ENCODE measurements at regions not wholly inside any gene's neighbourhood (a gene's known extent, or its start where the extent isn't known, plus 50 kb on each side); places are given as distances from the start of the nearest gene placed in this dataset.

DNA sequence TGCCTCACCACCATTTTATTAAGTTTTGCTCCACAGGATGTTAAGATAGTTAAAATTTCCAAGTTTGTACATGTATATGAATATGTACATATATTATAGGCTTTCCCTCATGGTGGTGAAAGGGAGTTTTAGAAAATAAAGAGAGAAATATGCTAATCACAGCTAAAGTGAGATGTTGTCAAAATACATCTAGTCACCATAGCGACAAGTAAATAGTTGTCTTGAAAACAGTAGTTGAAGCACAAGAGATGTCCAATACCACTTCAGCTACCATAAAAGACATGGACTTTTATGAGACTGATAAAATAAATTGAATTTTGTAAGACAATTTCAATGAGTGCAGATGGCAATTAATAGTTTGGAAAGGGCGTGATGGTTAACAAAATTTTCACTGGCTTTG, 1600.0 kb downstream of the BRINP3 start:
- DNase-seq (ENCODE audit: low read depth), result no peak

DNA sequence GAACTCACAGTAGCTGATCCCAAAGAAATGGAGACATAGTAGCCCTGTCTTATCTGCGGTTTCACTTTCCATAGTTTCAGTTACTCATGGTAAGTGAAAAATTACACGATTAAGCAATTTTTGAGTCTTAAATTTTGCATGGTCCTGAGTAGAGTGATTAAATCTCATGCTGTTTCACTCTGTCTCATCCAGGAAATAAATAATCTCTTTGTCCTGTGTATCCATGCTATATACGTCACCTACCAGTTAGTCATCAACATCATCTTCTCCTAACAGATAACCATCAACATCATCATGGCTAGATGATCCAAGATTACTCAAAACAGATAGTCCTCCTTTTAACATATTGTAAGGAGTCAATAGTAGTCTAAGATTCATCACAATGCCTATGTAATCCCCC, 1589.3 kb downstream of the BRINP3 start:
- no peak for DNase-seq (ENCODE audit: low read depth)

DNA sequence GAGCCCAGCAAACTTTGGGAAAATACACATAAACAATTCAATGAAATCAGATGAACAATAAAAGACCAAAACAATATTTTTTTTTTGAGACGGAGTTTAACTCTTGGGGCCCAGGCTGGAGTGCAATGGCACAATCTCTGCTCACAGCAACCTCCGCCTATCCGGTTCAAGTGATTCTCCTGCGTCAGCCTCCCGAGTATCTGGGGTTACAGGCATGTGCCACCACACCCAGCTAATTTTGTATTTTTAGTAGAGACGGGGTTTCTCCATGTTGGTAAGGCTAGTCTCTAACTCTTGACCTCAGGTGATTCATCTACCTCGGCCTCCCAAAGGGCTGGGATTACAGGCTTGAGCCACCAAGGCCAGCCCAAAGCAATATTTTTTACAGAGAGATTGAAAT, 1588.5 kb downstream of the BRINP3 start:
- no peak for DNase-seq (ENCODE audit: low read depth)

DNA sequence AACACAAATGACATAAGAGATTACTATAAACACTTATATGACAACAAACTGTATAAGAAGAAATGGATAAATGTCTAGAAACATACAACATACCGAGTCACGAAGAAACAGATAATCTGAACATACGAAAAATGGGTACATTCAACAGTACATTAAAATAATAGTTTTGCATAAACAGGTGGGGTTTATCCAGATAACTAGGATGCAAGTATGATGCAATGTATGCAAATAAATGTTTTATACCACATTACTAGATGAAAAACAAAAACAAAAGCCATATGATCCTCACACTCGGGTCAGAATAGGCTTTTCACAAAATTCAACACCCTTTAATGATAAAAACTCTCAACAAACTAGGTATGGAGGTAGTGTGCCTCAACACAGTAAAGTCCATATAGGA, 1585.7 kb downstream of the BRINP3 start:
- DNase-seq (ENCODE audit: low read depth), result no peak

DNA sequence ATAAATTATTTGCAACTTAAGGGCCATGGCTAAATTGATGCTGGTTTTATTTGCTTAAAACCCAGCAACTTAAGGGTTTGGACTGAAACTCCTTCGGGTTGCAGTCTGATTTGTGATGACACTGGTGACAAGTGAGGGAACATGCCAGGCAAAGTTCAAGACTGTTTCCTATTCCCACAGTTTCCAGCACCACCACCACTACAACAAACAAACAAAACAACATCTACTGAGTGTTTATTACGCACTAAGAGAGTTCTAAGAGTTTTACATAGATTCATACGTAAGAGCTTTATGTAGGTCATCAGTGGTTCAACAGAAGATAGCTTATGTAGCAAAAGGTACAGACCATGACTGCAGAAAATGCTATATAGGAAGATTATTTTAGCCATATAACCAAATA, 1582.1 kb downstream of the BRINP3 start:
- DNase-seq (ENCODE audit: low read depth), result no peak

DNA sequence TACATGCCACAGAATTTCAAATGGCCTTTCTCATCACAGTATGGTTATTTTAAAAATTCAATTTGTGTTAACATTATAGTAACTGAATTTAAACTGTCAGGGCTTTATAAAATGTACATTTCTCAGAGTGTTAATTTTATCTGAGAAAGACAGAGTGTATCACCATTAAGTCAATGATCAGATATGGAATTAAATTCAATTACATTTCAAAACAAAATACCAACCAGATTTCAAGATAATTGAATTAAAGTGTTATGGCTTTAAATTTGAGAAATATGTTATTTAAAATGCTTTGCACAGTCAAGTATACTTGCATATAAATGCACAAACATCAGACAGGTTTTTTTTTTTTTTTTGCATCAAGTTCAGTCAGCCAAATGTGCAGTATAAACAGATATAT, 1574.4 kb downstream of the BRINP3 start:
- no peak for DNase-seq (ENCODE audit: low read depth)

DNA sequence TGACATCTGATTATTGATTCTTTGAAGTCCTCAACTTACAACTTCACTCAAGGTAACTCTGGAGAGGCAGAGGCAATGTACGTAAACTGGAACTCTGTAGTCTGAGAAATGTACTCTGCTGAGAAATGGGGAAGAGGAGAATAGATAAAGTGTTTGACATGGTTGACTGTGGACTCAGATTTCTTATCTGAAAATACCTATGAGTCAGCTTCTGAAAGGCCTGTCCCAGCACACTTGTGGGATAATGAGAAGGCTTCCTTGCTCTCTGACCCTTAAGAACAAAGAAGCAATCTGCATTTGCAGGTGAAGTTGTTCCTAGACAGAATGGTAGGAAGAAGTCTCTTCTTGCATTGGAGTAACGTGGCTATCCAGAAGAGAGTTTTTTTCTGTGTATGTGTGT, 1573.5 kb downstream of the BRINP3 start:
- DNase-seq (ENCODE audit: low read depth), result no peak

DNA sequence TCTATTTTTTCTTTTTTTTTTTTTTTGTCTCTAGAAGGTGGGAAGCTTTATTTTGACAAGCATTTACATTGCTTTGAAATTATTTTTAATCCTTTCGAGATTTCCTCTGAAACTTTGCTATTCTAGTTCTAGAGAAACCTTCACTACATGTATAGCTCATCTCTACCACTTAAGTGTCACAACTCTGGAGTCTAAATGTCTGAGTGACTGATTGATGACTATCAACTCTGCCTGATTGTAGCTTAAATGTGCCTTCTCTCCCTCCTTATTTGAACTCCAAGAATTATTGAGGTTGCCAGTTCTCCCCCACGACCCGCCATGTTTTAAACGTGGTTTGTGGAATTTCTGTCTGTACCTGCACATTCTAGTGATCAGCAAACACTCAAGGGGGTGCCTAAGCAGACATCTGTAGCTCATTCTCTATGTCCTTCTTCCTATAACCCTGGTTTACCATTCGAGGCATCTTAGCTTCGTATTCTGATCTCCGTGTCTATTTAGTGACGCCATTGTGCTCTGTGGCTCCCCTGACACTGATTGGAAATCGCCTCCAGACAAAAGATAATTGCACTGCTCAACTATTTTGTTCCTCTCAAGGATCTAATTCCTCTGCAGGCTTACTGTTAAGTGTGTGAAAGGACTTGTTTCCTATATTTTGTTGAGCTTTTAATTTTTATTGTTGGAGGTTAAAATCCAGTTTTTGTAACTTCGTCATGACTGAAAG, 1570.6 kb downstream of the BRINP3 start:
- DNase-seq (ENCODE audit: low read depth), result no peak

DNA sequence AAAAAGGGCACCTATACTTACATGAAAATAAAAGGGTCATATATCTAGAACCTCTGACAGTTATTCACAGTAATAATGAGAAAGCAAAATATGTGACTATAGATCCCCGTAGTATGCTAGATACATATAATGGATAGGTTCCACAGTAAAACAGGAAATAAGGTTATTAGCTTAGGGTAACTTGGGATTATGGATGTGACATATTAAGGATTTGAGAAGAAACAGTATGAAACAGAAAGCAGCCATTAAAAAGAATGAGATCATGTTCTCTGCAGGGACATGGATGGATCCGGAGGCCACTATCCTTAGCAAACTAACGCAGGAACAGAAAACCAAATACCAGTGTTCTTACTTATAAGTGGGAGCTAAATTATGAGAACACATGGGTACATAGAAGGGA, 1547.3 kb downstream of the BRINP3 start:
- DNase-seq (ENCODE audit: low read depth), result no peak

DNA sequence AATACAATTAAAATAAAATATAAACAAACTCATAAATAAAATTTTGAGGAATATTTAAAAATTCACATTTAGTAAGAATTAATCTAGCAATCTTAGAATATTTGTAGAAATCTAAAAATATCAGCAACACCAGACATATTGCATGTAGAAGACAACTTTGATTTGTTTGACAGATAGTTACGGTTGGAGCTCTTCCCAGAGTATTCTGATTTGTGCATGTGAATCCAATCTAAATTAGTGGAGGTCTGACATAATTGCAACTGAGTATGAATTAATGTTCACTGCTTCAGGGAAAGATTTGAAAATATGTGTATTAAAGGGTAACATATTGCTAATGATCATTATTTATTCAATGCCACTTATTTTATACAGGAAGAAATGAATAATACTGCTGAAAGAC, 1546.2 kb downstream of the BRINP3 start:
- no peak for DNase-seq (ENCODE audit: low read depth)

DNA sequence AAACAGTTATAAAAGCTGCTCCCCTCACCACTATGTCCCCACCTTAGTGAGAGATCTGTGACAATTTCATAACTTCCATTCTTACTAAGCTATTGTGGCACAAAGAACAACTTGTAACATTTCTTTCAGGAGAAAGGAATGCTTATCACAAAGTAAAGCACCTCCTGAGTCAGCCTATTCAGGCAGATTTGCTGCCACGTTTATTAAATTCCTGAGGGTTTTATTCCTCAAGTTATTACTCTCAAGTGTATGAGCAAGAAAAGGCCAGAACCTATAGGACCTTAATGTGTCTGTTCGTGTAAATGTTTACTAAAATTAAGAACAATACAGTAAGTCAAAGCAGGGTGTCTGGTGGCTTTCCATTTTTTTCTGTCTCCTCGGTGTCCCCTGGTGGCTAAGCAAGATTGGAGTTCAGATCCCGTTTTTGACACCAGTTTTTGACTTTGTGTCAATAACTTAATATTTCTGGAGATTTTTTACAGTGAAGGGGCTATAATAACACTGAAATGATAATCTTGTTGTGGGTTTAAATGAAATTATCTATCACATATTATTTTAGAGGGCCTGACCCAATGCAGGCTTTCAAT, 1539.6 kb downstream of the BRINP3 start:
- DNase-seq (ENCODE audit: low read depth), result no peak

DNA sequence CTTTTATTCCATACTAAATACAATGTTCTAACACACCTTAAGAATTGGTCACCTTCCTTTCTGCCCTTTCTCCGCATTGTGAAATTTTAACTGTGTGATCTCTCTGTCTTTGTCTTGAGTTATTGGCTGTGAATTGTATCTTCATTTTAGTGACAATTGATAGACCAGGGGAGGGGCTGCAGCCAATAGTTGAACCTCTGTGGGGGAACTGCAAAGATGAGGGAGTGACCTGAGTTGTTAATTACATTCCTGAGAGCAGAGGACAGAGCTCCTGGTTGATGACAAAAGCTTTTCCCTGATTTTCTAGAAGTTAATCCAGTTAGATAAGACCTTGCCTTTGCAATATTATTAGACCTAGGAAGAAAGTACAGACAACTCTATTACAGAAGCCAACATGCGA, 1535.7 kb downstream of the BRINP3 start:
- DNase-seq (ENCODE audit: low read depth), result no peak

DNA sequence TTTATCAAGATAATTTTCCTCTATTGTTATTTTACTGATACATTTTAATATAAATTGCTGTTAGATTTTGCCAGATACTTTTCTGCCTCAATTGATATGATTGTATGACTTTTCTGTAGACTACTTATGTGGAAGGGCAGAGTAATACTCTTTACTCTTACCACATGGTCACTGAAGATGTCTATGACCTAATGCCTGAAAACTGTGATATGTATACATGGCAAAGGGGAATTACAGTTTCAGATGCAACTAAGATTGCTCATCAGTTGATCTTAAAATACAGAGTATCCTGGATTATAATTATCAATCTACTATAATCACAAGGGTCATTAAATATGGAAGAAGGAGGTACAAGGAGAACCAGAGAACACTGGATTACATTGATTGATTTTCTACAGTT, 1528.0 kb downstream of the BRINP3 start:
- DNase-seq (ENCODE audit: low read depth), result no peak

DNA sequence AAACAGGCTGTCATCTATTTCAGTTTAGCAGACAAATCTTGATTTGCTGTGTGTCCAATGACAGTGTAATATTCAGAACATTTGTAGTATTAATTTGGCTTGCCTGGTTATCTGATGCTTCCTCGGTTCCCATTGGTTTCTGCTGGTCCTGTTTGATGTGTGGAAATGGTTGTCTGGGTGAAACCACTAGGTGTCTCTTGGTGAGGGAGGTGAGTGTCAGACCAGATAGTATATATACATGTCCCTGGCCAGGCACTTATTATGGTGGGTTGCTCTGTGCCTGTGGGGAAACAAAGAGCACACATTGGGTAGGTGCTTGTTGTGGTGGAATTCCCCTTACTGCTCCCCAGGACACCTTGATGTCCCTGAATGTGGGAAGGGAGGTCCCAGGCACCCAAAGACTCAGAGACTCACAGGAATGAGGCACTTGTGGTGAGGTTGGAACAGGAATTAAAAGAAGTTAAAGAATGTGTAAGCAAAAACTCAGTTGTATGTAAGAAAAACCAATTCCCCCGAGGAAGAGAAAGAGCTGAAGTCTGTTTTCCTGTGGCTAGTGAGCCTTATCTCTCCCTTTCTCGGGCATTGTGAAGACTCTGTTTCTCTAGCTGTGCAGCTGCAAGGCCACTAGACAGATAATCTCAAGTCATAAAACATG, 1519.1 kb downstream of the BRINP3 start:
- DNase-seq (ENCODE audit: low read depth), result no peak

DNA sequence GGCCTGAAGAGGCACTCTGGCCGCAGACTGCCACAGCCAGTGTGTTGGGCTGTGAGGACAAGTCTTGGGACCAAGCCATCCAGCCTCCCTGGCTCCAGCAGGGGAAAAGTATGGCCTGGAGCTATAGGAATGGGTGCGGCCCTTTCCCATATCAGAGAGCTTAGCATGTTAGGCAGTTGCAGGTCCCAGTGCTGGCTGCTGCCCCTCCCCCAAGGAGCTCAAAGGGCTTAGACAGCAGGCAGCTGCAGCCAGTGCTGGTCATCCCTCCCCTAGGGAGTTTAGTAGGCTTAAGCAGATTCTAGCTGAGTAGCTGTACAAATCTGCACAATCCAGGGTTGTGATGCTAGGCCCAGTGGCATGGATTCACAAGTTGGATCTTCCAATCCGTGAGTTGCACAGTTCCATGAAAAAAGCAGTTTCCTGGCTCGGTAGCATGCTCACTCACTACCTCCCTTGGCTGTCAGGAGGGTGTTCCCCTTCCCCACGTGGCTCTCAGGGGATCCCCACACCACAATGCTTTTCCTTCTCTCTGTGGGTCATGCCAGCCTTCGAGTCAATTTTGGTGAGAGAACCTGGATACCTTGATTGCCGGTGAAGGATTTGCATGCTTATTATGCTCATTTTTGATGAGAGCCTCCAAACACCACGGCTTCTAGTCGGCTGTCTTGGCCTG, 1490.8 kb downstream of the BRINP3 start:
- DNase-seq (ENCODE audit: low read depth), result no peak

DNA sequence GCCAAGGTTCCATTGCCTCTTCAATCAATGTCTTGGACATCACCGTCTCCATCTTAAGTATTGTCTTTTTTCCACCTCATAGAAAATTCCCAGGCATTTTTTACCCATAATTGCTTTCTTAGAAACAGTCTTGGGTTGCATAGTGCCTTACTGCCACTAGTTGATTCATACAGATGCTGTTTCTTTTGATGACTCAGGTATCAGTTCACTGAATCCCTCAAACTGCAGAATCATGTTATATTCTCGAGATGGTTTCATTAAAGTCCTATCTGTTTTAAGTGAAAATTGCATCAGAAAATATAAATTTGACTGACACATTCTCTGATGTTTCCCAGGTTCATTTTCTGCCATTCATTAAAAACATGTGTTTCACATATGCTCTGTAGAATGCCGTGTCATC, 1489.1 kb downstream of the BRINP3 start:
- DNase-seq (ENCODE audit: low read depth), result no peak

DNA sequence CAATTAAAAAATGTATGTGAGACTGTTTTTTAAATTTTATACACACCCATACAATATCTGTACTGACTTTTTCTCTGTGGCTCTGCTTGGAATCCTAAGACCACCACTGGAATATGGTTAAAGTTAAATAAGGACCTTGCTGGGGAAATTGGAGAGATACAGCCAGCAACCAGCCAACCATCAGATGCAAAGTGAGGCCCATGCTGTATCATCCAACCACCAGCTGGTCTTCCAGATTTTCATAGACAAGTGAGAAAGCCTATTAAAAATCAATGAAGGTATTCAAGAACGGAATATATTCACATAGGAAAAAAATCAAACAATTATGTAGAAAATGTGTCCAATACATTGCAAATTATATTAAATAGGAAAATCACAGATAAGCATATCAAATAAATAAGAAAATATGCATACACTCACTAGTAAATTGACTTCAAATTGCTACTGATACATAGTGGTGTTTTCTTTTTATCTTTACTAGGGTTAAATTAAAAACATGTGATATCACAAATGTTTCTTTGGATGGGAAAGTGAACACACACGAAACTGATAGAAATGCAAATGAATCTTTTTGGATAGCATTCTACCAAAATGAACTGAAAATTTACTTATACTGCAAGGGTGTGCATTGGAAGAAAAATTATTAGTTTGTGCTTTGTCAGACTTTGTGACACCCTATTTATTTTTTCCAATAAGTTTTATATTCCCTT, 1486.3 kb downstream of the BRINP3 start:
- DNase-seq (ENCODE audit: low read depth), result no peak

DNA sequence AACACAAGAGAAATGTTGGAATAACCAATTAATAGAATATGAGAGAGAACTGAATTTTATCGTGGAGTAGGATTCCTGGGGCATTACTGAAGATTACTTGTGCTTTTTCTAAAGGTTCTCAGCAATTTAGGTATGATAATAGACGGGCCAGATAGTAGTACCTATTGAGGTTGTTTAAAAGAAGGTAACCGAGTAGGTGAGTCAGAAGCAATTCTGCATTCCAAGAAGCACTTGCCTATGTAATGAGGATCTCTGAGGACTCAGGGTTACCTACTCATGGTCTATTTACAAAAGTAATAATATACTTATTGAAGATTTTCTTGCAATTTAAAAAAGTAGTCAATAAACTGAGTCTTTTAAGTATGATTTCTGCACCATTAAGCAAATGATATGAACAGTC, 1469.8 kb downstream of the BRINP3 start:
- no peak for DNase-seq (ENCODE audit: low read depth)

DNA sequence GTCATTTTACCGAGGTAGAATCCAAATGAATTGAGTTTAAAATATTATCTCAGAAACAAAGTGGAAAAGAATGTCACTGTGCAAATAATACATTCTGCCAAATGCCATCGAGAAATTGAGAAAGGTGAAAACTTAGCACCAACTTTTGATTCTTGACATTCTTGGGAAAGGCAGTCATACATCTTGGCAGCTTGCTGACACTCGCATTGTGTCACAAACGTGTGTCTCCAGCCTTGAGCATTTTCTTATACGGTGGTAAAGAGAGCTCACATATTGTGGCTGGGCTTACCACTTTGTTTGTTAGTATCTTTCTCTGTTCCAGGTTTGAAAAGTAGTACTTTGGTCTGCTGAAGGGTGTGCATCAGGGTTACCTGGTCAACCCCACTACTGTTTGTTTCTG, 1456.1 kb downstream of the BRINP3 start:
- no peak for DNase-seq (ENCODE audit: low read depth)

DNA sequence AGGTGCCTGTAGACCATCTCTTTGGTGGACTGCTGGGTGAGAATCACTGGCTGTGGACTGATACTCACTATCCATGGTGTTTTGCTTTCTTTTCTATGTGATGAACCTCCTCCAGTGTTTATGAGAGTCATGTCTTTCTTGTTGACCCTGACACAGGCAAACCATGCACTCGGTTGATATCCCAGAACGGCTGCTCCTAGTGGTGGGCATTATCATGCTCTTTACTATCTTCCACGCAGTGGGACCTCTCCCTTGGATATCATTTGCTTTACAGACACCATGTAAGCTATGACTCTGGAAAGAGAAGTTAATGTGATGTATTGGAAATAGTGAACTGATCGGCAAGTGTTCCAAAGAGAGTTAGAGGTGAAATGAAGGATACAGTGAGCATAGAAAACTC, 1455.6 kb downstream of the BRINP3 start:
- DNase-seq (ENCODE audit: low read depth), result no peak

DNA sequence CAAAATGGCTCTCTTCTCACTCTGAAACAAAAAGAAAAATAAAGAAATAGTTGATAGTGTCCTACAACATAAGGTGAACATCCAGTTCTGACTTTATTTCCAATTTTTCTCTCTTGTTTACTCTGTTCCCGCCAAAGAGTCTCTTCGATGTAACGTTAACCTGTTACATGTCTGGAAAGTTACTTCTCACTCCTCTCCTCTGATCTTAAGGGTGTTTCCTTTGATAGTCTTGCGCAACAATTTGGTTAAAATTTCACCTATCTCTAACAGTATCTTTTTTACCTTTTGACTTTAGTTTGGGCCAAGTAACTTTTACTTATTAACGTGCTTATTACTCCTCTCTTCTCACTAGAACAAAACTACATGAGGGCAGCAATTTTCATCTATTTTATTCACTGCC, 1450.2 kb downstream of the BRINP3 start:
- DNase-seq (ENCODE audit: low read depth), result no peak

DNA sequence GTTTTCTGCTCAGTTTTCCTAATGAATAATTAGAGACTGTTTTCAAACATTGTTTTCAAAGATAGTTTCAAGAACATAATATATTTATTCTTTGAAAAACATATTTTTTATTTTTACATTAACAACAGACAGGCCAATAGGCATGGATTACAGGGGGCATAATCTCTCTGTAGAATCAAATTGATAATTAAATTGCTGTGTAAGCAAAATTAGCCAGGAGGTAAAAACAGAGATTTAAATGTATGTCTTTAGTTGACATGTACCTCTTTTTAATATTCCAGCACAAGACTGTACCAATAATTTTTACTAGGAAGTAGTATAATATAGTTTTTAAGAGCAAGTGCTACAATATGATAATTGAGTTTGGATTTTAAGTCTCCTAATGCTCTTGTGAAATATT, 1444.5 kb downstream of the BRINP3 start:
- no peak for DNase-seq (ENCODE audit: low read depth)

DNA sequence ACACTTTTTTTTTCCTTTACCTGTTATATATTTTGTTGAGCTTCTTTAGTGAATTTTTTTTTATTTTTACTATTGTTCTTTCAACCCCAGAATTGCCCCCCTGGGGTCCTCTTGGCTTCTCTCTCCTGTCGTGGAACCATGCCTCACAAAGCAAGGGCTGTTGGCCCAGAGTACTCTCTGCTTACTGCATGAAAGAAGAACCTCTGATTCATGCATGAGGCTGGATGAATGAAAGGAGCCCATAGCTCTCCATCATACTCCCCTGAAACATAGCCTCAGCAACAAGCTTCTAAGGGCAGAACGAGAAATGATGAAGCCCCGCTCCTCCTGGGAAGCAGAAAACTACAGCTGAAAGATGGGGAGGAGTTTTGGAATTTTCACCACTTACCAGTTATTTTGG, 1441.0 kb downstream of the BRINP3 start:
- DNase-seq (ENCODE audit: low read depth), result no peak

Measured in stromal cell of bone marrow (primary cell).